Inferior parietal cortex (tissue), 1 donor: ENCODE measurements at regions not wholly inside any gene's neighbourhood (a gene's known extent, or its start where the extent isn't known, plus 50 kb on each side); places are given as distances from the start of the nearest gene placed in this dataset.
"Not testable (repeated sequence)": the region's sequence is repeated elsewhere in the genome, so short reads cannot be mapped to it uniquely, and the experiment has no call there.

ENCODE experiments used
- DNase-seq: peaks from one replicate; pipeline ENCODE4 v3.0.0-alpha.2; 2016; ENCODE audit errors: extremely low spot score

DNA sequence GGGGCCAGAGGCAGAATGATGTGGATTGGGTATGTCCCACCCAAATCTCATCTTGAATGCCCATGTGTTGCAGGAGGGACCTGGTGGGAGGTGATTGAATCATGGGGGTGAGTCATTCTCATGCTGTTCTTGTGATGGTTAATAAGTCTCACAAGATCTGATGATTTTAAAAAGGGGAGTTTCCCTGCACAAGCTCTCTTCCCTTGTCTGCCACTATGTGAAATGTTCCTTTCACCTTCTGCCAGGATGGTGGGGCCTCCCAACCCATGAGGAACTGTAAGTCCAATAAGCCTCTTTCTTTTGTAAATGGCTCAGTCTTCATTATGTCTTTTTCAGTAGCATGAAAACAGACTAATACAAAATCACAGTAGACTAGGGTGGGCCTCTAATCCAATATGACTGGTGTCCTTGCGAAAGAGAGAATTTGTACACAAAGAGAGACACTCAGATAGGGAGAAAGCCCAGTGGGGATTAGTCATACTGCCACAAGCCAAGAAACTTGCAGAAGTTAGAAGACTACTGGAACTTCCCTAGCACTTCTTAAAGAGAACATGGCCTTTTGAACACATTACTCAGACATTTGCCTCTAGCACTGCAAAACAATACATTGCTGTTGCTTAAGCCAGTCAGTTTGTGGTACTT, 68.4 kb downstream of the ANXA1 start:
- no peak for DNase-seq

DNA sequence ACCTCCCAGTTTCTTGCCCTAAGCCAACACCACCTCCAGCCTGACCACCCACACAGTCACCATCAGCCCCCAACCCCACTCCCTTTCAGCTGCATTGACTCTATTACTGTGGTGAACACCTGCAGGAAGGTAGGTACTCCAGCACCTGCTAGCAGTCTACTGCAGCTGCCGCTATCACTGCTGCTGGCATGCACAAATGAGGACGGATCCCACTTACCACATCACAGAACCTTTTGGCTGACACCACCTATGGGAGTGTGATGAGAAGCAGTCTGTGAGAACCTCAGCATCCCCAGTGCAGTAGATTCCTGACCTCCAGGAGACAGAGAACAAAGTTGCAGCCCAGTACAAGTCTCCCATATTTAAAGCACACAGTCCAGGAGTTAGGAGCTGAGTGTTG, 71.9 kb downstream of the ANXA1 start:
- no peak for DNase-seq

DNA sequence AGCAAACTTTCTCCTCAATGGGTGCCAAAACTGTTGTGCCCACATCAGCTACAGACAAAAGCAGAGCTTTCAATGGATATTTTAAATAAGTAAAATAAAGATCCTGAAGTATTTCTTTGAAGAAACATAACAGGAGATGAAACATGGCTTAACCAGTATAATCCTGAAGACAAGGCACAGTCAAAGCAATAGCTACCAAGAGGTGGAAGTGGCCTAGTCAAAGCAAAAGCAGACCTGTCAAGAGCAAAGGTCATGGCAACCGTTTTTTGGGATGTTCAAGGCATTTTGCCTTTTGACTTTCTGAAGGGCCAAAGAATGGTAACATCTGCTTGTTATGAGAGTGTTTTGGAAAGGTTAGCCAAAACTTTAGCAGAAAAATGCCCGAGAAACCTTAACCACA, 77.9 kb downstream of the ANXA1 start:
- no peak for DNase-seq

DNA sequence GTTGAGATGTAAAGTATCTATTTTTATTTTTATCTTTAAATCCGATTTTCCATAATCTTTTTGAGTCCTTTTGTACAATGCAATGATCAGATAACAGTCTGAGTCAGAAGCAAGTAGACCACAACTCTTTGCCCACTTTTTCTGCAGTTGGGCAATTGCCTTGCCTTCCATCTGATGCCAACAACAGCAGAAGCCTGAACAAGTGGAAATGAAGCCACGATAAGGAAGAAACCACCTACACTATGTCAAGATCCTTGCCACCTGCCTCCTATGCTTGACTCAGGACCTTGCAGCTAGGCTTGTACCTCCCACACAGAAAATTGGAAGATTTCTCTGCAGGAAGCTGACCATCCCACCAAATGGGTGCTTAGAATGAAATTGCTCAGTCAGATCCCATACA, 78.6 kb downstream of the ANXA1 start:
- DNase-seq: no peak

DNA sequence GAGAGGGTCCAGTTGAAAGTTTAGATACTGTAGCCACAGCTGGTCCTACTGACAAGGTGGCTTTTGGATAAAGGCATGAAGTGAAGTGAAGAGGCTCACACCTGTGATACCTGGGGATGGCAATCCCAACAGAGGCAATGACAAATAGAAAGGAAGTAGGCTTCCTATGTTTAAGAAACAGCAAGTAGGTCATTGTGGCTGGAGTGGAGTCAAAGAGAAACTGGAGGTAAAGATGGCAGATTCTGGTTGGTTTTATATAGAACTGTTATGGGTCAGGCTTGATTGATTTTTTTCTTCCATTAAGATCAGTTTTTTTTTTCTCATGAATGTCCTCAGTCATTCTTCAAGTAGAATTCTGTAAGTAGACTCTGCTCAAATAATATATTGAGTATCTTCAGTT, 79.5 kb downstream of the ANXA1 start:
- no peak for DNase-seq

DNA sequence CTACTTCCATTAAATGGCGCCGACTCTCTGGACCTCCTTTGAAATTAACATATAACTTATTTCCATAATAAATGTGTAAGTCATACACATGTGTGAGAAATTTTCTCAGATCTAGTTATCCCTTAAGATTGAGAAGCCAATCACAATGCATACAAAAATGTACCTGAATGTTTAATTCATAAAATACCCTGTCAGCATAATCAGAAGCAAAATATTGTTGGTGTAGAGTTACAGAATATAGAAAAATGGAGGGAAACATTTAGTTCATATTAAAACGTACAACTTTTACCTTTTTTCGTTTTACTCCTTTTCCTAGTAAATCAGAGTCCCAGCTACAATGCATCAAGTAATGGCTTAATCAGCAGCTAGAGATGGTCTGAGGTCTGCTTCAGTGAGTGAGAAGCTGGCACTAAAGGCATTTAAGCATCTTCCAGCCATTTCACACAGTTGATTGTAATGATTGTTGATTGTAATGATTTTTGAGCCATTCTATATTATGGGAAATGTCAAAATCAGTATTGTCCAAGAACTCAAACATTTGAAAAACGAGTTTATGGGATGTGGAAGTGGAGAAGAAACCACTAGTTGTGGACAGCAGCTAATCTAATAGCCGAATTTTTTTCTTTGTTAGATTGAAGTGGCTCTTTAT, 81.8 kb downstream of the ANXA1 start:
- DNase-seq: no peak

DNA sequence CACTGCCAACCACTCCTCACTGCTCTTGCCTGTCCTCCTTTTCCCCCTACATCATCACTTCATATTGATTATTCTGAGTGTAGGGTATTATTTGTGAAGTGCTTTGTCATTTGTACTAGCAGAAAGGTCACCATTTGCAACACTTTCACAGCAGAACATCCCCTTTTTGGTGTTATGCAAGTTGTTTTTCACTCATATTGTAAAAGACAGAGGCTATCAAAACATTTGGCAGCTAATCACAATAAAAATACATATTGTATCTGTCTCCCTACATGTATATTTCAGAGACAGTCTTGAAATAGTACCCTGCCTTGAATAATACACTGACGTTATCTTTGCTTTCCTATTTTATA, 82.3 kb downstream of the ANXA1 start:
- no peak for DNase-seq

DNA sequence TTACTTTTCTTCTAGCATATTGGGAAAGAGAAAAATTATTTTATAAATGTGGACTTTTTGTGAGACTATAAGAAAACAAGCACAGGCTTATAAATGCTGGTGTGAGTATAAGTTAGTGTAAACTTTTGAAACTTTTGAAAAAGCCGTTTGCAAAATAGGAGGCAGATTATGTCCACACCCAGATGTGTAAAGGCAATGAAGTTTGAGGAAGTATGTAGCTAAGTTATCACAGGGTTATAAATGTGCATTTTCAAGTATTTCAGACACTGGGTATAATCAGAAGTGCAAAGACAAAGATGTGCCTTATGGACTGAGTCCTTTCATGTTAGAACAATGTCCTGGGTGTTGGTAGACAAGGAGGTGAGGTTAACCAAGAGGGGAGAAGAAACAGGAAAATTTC, 85.5 kb downstream of the ANXA1 start:
- DNase-seq: no peak

DNA sequence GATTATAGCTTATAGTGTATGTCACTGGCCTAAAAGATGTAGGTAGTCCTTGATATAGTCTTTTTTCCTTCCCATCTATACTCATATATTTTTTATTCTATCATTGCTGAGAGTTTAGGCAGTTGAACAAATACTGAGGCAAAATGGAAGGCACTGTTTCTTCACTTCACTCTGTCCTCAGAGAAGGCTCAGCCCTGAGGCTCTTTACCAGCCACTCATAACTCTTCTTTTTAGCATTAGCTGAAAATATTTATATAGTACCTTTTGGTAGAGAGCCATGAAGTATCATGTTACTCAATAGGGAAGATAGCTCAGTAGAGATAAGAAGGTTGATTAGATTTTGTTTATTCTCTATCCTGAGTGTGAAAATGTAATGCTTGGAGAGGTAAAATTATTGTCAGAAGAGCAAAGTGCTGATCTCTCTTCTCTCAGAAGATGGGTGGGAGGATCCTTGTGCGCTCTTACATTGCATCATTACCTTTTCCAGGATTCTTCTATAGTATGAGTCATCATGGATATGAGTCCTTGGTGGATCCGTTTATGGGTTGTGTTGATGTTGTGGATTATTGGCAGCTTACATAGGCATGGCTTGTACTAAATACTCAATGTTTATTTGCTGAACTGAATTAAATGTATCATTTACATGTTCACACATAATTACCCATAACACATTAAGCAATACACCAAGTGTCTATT, 88.1 kb downstream of the ANXA1 start:
- DNase-seq: no peak

DNA sequence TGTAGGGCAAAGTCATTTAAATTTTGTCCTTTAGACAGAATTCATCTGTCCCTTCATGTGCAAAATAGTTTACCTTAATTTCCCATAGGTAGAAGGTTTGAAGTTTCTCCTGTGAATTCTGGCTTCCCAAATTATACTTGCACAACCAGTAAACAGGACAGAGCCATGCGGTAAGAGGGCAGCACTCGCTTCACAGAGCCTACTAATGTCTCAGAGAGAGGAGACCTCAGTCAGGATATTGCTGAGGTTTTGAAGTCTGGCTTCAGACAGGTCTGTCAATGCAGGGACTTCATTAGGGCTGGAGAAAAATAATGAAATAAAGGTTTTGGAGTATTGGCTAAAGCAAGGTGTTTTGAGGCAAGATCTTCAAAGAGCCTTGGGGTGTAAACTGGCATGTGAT, 91.4 kb downstream of the ANXA1 start:
- no peak for DNase-seq

DNA sequence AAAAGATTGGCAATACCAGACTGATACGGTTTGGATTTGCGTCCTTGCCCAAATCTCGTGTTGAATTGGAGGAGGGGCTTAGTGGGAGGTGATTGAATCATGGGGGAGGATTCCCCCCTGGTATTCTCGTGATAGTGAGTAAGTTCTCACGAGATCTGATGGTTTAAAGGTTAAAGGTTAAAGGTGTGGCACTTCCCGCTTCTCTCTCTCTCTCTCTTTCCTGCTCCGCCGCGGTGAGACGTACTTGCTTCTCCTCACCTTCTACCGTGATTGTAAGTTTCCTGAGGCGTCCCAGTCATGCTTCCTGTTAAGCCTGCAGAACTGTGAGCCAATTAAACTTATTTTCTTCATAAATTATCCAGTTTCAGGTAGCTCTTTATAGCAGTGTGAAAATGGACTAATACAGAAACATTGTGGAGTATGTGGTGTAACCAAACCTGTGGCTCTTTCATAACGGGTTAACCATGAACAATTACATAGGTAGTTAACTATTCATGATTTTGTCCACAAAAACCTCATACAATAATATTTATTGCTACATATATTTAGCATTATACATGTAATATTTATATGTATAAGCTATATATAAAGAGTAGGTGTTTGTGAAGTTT, 107.5 kb downstream of the ANXA1 start:
- no peak for DNase-seq

DNA sequence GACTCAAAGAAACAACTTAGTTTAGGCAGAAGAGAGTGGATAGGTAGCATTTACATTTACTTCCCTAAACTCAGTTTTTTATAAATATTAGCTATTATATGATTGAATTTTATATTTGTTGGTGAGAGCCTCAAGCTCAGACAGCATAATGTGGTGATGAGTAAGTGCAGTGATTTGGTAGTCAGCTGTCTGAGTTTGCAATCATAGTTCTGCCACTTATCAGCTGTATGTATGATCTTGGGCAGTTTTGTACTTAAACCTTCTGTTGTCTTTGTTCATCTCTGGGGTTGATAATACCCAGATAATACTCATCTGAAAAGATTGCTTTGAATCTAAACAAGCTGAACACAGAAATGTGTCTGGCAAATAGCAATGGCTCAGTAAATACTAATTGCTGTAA, 108.8 kb downstream of the ANXA1 start:
- DNase-seq: no peak

DNA sequence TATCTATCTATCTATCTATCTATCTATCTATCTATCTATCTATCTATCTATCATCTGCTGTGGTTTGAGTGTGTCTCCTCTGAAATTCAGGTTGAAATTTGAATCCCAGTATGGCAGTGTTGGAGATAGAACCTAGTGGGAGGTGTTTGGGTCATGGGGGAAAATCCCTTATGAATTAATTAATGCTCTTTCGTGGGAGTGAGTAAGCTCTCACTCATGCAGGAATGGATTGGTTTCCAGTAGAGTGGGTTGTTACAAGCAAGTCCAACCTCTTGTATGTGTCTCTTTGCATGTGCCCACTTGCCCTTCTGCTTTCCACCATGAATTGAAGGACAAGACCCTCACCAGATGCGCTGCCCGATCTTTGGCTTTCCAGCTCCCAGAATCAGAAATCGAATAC, 113.0 kb downstream of the ANXA1 start:
- no peak for DNase-seq

DNA sequence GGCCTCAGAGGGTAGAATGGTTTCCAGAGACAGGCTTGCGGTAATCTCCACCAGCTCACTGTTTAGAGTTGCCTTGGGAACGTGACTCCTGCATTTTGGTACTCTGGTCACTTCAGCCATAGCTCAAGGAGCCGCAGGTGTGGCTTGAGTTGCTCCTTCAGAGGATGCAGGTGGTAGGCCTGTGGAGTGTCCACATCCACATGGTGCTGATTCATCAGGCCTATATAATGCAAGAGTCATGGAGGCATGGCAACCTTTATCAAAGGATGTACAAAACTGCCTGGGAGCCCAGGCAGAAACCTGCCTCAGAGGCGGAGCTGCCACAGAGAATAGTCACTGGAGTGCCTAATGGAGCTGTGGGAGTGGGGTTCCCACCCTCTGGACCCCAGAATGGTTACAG, 114.2 kb downstream of the ANXA1 start:
- no peak for DNase-seq

DNA sequence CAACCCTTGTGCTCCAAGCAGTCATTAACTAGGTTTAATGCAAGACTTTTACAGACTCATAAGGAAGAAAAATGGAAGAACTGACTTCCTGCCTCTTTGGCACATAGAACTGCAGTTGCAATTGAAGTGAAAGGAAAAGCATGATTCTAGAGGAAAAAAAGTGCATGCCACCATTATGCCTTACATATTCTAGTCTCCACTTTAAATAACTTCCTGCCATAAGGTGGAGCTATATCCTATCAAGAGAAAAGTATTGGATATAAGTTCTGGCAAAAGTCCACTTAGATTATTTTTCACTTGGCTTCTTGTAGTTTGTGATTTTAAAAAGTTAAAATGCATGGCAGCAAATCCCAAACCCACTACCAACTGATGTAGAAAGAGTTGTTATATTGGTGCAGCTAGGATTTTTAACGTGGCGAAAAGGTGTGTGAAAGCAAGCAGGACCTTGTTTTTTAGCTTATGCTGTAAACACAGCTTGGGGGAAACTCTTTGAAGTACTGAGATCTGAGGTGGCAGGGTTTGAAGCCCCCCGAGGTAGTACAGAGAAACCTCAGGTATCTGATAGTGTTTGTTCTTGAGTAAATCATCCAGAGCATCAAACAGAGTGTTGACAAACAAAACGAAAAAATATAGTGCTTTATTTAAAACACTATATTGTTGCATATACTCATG, 117.9 kb downstream of the ANXA1 start:
- DNase-seq: peak; percentile 64

DNA sequence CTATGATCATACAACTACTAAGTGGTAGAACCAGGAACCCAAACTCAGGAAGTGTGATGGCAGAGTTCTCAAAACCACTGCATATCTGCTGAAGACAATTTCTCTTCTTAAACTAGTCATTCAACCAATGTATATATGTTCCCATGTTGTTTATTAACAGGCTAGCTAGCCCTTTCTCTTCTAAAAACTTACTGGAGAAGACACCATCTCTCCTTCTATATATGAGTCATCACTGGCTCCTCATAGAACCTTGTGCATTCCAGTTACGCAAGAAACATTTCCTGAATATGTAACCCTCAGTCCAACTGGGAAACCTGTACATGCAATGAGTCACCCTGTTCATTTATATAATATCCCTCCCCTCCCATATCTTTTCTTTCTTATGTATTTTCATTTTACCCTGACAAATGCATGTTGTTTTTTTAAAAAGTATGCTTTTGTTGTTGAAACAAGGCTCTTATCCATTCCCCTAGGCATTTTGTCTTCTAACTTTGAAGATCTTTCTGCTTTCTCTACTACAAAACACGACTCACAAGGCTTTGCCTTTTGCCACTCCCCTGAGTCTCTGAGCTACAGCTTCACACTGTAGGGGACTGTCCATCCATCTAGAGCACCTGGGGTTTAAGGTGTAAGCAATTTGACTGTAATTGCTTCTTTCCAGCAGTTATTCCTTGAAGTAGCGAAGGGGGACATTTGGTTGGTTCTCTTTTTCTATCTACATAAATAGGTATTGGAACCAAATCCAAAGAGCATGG, 119.5 kb downstream of the ANXA1 start:
- DNase-seq: peak; percentile 36

DNA sequence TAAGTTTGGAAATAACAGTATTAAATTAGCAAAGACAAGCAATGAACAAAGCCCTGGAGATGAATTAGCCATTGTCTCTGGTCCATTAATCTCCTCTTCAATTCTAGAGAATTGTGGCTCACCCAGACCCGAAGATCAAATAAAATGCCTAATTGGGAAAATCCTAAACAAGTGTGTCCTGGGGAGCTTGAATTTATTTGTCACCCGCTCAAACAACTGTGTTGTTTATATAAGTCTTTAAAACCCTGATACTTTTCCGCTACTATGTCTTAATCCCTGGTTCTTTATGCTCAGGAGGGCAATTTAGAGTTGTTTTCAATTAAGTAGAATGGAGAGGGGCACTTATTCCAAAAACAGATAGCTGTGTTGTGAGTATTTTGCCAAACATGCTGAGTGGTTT, 128.4 kb downstream of the ANXA1 start:
- no peak for DNase-seq

DNA sequence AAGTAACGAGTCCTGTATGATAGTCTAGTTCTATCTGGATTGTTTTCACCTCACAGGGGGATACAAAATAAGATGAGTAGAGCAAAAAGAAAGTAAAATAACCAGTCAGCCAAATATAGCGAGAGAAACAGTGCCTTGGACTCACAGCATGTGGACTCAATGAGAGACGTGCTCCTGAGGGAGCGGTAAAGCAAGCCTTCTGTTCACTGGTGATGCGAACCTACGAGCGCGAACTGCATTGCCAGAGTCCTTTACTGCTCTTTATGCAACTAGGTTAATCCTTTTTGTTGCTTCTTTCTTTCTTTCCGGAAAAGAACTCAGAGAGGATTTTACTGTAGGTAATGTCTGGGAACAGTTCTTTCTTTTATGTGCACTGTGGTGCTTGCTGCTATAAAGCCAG, 132.7 kb downstream of the ANXA1 start:
- DNase-seq: no peak

DNA sequence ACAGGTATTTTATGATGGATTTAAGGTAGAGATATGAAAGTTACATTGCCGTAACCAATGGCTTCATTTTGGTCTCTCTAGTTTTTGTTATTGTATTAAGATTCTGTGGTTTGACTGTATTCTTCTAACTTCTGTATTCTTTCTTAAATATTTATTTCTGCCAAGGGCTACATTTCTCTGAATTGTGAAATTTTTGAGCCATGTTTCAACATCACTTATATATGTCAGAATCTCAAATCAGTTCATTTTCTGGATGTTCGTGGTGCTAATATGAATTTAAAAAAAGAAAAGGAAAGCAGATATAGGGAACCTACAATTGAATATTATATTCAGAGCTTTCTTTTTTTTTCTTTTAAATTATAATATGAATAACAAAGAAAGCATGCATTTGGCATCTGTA, 142.7 kb downstream of the ANXA1 start:
- no peak for DNase-seq

DNA sequence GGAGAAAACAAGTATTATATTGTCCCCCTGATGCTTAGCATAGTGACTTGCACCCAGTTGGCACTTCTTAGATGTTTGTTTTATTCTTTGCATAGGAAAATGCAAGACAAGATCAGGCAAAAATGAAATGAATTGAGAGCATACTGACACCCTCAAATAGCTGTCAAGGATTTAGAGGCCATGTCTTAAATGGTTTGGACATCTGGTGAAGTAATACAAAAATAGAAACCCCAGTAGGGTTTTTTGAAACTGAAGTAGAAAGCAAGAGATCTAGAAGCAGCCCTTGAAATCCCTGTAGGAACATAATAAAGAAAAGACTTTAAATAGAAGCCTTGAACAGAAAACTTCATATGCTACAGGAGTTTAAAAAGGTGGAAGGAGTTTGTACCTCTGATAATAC, 174.3 kb downstream of the ANXA1 start:
- no peak for DNase-seq

DNA sequence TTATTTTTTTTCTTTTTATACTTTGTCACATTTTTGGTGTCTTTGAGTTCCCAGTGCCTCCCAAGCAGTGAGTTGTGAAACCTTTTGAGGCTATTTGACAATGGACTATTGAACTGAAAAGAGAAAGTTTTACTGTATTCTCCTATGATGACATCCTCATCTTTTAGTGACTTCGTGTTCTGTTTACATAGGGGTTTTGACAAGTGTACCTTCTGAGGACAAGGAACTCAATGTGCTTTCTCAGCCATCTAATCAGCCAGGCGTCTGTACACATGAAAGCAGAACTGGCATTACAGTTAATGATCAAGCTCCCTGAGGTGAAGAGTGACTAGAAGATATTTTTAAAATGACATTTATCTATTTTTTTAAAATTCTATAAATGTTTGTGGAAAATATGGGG, 175.5 kb downstream of the ANXA1 start:
- DNase-seq: no peak

DNA sequence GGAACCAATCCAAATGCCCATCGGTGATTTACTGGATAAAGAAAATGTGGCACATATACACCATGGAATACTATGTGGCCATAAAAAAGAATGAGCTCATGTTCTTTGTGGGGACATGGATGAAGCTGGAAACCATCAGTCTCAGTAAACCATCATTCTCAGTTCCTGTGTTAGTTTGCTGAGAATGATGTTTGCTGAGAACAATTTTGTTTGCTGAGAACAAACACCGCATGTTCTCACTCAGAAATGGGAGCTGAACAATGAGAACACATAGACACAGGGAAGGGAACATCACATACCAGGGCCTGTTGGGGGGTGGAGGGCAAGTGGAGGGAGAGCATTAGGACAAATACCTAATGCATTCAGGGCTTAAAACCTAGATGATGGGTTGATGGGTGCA, 185.5 kb downstream of the ANXA1 start:
- not testable (repeated sequence) for DNase-seq
